PFSK-1 (cell line): ENCODE measurements at regions not wholly inside any gene's neighbourhood (a gene's known extent, or its start where the extent isn't known, plus 50 kb on each side); places are given as distances from the start of the nearest gene placed in this dataset.

Experiments
- FOXP2 ChIP-seq: optimal IDR thresholded peaks from 2 replicates; pipeline ENCODE3; 2011; ENCODE audit warnings: borderline replicate concordance, control low read depth, inconsistent platforms; ENCODE audit not compliant: insufficient read depth; ENCODE audit errors: extremely low read length, extremely low read depth
- POLR2AphosphoS5 ChIP-seq: IDR thresholded peaks from 2 replicates; pipeline ENCODE4 v1.6.1; 2012; ENCODE audit warnings: low read depth, mild to moderate bottlenecking, control low read depth, low read length, moderate library complexity
- REST ChIP-seq, 2 experiments: IDR thresholded peaks; 2 replicates each; pipeline versions ENCODE4 v1.6.1 to v1.8.0; 2011 to 2012; ENCODE audit warnings: low read depth in 2 of 2, low read length in 2 of 2, control low read depth in 1 of 2, inconsistent platforms in 1 of 2, mild to moderate bottlenecking in 1 of 2, moderate library complexity in 1 of 2; ENCODE audit not compliant: insufficient read depth in 1 of 2
- SIN3A ChIP-seq: IDR thresholded peaks from 2 replicates; pipeline ENCODE4 v1.6.1; 2012; ENCODE audit warnings: mild to moderate bottlenecking, low read length, moderate library complexity, borderline replicate concordance; ENCODE audit not compliant: insufficient read depth
- TAF1 ChIP-seq: IDR thresholded peaks from 2 replicates; pipeline ENCODE4 v1.6.1; 2012; ENCODE audit warnings: low read length, control low read depth, borderline replicate concordance; ENCODE audit not compliant: insufficient read depth

GRCh38 chr10:59096631-59097030 lies 79.8 kb upstream of the PHYHIPL start:
- TF ChIP-seq REST (IDR thresholded peaks at IDR 0.05; ENCODE audit: insufficient read depth in 1 of 2, low read depth in 2 of 2, low read length in 2 of 2) (no peak), TAF1 (no peak), SIN3A (no peak), POLR2AphosphoS5 (no peak), FOXP2 (no peak)

GRCh38 chr10:59098387-59098786 lies 78.1 kb upstream of the PHYHIPL start:
- TF ChIP-seq SIN3A (no peak), POLR2AphosphoS5 (no peak), REST (IDR thresholded peaks at IDR 0.05; ENCODE audit: insufficient read depth in 1 of 2, low read depth in 2 of 2, low read length in 2 of 2) (no peak), FOXP2 (no peak), TAF1 (no peak)

- TF ChIP-seq POLR2AphosphoS5 (0 out of 2 replicates have a peak, but pooled peaks have one; percentile 42), SIN3A (no peak)
These were observed 77.5 kb upstream of the PHYHIPL start for GRCh38 chr10:59098831-59099452.

DNA sequence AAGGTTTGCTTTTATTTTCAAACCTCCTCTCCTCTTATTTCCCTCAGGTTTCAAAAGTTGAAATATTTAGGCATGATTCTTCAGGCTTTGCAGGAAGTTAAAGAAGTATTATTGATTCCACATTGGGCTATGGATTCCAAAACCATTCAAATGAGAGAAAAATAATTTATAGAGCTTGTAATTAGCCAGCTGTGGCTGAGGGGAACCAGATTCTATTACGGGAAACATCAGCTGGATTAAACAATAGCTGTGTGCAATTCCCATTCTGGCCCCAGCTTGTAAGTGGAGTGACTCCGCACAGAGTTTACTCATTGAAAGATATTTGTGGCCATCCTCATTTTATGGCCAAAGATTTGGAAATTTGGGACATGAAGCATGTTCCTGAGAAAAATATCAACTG lies 77.0 kb upstream of the PHYHIPL start:
- TF ChIP-seq FOXP2 (no peak), REST (IDR thresholded peaks at IDR 0.05; ENCODE audit: insufficient read depth in 1 of 2, low read depth in 2 of 2, low read length in 2 of 2) (no peak), SIN3A (no peak), POLR2AphosphoS5 (no peak), TAF1 (no peak)

- no peak for TF ChIP-seq REST (IDR thresholded peaks at IDR 0.05; ENCODE audit: insufficient read depth in 1 of 2, low read depth in 2 of 2, low read length in 2 of 2)
- TF ChIP-seq SIN3A = no peak
- no peak for TF ChIP-seq POLR2AphosphoS5
- TF ChIP-seq TAF1 = no peak
- no peak for TF ChIP-seq FOXP2
These were observed 74.0 kb upstream of the PHYHIPL start for GRCh38 chr10:59102394-59102793.
